ENCODE measurements at regions not wholly inside any gene's neighbourhood (a gene's known extent, or its start where the extent isn't known, plus 50 kb on each side); places are given as distances from the start of the nearest gene placed in this dataset.
A peak's percentile ranks its signal among the peaks of the same experiment; 100 is the strongest.
"Not testable (repeated sequence)": the region's sequence is repeated elsewhere in the genome, so short reads cannot be mapped to it uniquely, and the experiment has no call there.

DNA sequence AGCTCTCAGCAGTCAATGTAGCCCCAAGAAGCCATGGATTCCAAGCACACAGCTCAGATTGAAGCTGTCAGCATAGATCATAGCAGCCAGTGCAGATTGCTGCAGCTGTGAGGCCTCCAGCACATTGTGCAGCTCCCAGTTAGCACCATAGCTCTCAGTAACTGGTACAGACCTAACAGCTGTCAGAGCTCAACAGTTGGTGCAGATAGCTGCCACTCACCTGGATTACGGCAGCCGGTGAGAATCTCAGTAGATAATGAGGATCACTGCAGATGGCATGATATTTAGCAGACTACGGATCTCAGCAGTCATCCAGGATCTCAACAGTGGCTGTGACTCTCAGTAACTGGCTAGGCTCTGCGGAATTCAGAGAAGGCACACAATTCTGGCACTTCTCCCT lies 500.4 kb downstream of the TUSC1 start:
- ATAC-seq = no peak
- no peak for DNase-seq

GRCh38 chr9:25129537-25129936 lies 548.7 kb downstream of the TUSC1 start:
- Mint-ChIP-seq H3K4me3 (no peak overlapping the region), H3K27ac (no peak overlapping the region)

More for the DNA sequence above, 500.4 kb downstream of the TUSC1 start:
- no peak overlapping the region for H3K4me3 Mint-ChIP-seq
- H3K27ac Mint-ChIP-seq = no peak overlapping the region
- no peaks in the 10 kb centered on the region for H3K36me3 Mint-ChIP-seq (ENCODE audit: low read depth)
- H3K4me1 Mint-ChIP-seq = no peaks in the 10 kb centered on the region
- H3K27me3 Mint-ChIP-seq = no peaks in the 10 kb centered on the region
- peaks cover 33% of the 10 kb centered on the region for H3K9me3 Mint-ChIP-seq

DNA sequence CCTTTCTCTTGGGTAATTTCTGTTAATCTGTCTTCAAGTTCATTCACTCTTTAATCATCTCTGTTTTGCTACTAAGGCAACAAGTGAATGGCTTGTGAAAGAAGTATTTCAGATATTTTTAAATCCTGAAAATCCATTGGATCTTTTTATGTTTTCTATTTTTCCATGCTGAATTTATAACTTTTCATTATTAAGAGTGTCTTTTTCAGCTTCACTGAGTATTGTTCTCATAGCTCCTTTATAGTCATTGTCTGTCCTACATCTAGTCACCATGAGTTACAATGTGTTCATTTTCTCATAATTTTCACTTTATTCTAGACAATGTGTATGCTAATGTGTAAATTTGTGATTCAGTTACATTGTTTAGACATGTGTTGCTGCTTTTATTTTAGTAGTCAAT lies 556.4 kb downstream of the TUSC1 start:
- Mint-ChIP-seq H3K36me3 (ENCODE audit: low read depth) (no peaks in the 10 kb centered on the region), H3K9me3 (peaks cover 14% of the 10 kb centered on the region), H3K27ac (no peak overlapping the region), H3K4me3 (no peak overlapping the region), H3K27me3 (no peaks in the 10 kb centered on the region), H3K4me1 (no peaks in the 10 kb centered on the region)
- ATAC-seq (no peak), DNase-seq (no peak)

More at GRCh38 chr9:25129537-25129936, 548.7 kb downstream of the TUSC1 start:
- Mint-ChIP-seq H3K27me3 (no peaks in the 10 kb centered on the region), H3K36me3 (ENCODE audit: low read depth) (no peaks in the 10 kb centered on the region), H3K4me1 (no peaks in the 10 kb centered on the region), H3K9me3 (peaks cover 11% of the 10 kb centered on the region)
- ATAC-seq = no peak
- no peak for DNase-seq

DNA sequence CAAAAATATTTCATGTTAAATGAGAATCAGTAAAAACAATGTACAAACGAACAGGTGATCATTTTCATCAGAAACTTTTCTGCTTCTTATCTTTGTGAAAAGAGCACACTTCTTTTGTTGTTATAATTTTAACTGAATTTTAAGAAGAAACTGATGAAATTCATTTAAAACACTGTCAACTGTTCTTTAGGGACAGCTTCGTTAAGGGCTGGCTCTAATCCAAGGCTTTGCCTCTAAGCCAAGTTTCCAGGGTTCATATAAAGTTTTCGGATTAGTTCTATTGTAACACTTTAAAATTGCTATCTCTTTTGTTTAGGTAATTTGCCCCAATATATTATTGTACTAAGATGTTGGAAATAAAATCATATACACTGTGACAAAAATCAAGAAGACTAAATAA lies 559.2 kb downstream of the TUSC1 start:
- Mint-ChIP-seq H3K27me3 (no peaks in the 10 kb centered on the region), H3K4me1 (no peaks in the 10 kb centered on the region), H3K36me3 (ENCODE audit: low read depth) (no peaks in the 10 kb centered on the region), H3K4me3 (no peak overlapping the region), H3K27ac (no peak overlapping the region), H3K9me3 (peaks cover 21% of the 10 kb centered on the region)
- DNase-seq = no peak
- no peak for ATAC-seq

DNA sequence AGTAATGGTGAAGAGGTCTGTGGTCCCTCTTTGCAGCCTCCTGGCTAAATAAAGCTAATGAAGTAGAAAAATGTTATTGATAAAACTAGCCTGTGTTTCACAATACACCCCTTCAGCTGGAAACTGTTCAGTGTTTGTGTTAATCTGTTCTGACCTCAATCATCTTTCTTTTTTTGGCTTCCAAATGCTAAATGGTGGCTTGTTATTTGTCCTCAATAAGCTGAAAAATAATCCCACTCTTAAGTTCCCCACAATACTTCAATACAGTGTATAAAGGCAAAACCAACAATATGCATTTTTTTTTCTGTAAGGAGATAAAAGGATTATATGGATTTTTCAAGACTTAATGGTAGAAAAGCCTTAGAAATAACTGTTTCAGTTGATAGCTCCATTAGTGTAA lies 560.5 kb downstream of the TUSC1 start:
- H3K36me3 Mint-ChIP-seq (ENCODE audit: low read depth) = no peaks in the 10 kb centered on the region
- H3K4me3 Mint-ChIP-seq = no peak overlapping the region
- H3K27ac Mint-ChIP-seq = no peak overlapping the region
- H3K4me1 Mint-ChIP-seq = no peaks in the 10 kb centered on the region
- no peak for DNase-seq
- H3K27me3 Mint-ChIP-seq = no peaks in the 10 kb centered on the region
- ATAC-seq = no peak
- peaks cover 12% of the 10 kb centered on the region for H3K9me3 Mint-ChIP-seq

GRCh38 chr9:25102204-25102603 lies 556.5 kb upstream of the IZUMO3 start:
- not testable (repeated sequence) for H3K9me3 Mint-ChIP-seq; H3K36me3 Mint-ChIP-seq (ENCODE audit: low read depth); H3K27me3 Mint-ChIP-seq; ATAC-seq; DNase-seq; H3K4me1 Mint-ChIP-seq; H3K4me3 Mint-ChIP-seq; H3K27ac Mint-ChIP-seq

DNA sequence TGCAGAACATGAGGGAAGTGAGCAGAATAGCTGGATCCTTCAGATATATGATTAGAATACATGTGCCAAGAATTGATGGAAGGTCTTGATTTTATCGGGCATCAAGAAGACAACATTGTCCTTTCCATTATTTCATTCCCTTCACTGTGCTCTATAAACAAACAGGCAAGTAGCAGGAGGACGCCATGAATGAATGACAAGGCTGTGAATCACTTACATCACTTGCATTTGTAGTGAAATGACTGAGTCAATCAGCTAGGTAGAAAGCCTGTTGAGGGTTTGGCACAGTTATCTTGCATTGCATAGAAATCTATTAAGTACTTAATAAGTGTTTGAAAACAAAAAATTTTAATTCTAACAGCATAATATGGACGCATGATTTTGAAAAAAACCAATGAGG lies 548.8 kb upstream of the IZUMO3 start:
- H3K4me1 Mint-ChIP-seq = no peaks in the 10 kb centered on the region
- H3K36me3 Mint-ChIP-seq (ENCODE audit: low read depth) = no peaks in the 10 kb centered on the region
- peaks cover 18% of the 10 kb centered on the region for H3K9me3 Mint-ChIP-seq
- no peak overlapping the region for H3K27ac Mint-ChIP-seq
- no peak overlapping the region for H3K4me3 Mint-ChIP-seq
- H3K27me3 Mint-ChIP-seq = no peaks in the 10 kb centered on the region
- DNase-seq = no peak
- ATAC-seq = no peak

DNA sequence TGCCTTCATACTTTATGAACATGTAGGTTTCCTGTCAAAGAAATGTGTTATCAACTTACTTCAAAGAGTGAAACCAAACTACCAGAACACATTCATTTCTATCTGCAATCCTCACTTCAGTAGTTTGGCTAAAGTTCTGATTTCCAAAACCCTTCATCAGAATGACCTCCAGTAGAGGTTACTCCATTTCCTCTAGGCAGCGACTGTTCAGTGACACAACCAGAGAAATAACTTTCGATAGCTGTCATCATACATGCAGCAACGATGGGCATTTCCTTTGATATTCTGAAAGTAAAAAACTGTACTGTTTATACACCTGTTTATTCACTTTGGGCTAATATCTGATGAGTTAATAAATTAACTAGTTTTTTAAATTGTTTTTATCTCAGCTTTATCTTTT lies 532.5 kb upstream of the IZUMO3 start:
- DNase-seq (no peak), ATAC-seq (no peak)
- H3K9me3 Mint-ChIP-seq = peaks cover 18% of the 10 kb centered on the region
- no peaks in the 10 kb centered on the region for H3K36me3 Mint-ChIP-seq (ENCODE audit: low read depth)
- H3K27ac Mint-ChIP-seq = no peak overlapping the region
- H3K27me3 Mint-ChIP-seq = no peaks in the 10 kb centered on the region
- H3K4me3 Mint-ChIP-seq = no peak overlapping the region
- no peaks in the 10 kb centered on the region for H3K4me1 Mint-ChIP-seq

- Mint-ChIP-seq H3K9me3 (peaks cover 17% of the 10 kb centered on the region), H3K27ac (no peak overlapping the region), H3K4me1 (no peaks in the 10 kb centered on the region), H3K4me3 (no peak overlapping the region), H3K36me3 (ENCODE audit: low read depth) (no peaks in the 10 kb centered on the region), H3K27me3 (no peaks in the 10 kb centered on the region)
- ATAC-seq (no peak), DNase-seq (no peak)
These were observed 502.5 kb upstream of the IZUMO3 start for GRCh38 chr9:25048098-25048724.

DNA sequence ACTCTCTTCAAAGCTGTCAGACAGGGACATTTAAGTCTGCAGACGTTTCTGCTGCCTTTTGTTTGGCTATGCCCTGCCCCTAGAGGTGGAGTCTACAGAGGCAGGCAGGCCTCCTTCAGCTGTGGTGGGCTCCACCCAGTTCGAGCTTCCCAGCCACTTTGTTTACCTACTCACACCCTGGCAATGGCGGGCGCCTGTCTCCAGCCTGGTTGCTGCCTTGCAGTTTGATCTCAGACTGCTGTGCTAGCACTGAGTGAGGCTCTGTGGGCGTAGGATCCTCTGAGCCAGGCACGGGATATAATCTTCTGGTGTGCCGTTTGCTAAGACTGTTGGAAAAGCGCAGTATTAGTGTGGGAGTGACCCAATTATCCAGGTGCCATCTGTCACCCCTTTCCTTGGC lies 499.8 kb upstream of the IZUMO3 start:
- ATAC-seq; H3K4me3 Mint-ChIP-seq; H3K4me1 Mint-ChIP-seq; H3K27me3 Mint-ChIP-seq; DNase-seq; H3K27ac Mint-ChIP-seq; H3K36me3 Mint-ChIP-seq (ENCODE audit: low read depth): not testable (repeated sequence)
- peaks cover 11% of the 10 kb centered on the region for H3K9me3 Mint-ChIP-seq

GRCh38 chr9:25029743-25030142 lies 484.0 kb upstream of the IZUMO3 start:
- DNase-seq = no peak
- Mint-ChIP-seq H3K9me3 (peaks cover 4% of the 10 kb centered on the region), H3K27ac (no peak overlapping the region), H3K4me3 (no peak overlapping the region), H3K27me3 (no peaks in the 10 kb centered on the region), H3K36me3 (ENCODE audit: low read depth) (no peaks in the 10 kb centered on the region), H3K4me1 (no peaks in the 10 kb centered on the region)
- ATAC-seq = no peak

GRCh38 chr9:25025686-25026085 lies 480.0 kb upstream of the IZUMO3 start:
- Mint-ChIP-seq H3K4me3 (no peak overlapping the region), H3K36me3 (ENCODE audit: low read depth) (no peaks in the 10 kb centered on the region), H3K4me1 (no peaks in the 10 kb centered on the region), H3K9me3 (peaks cover 32% of the 10 kb centered on the region), H3K27me3 (no peaks in the 10 kb centered on the region), H3K27ac (no peak overlapping the region)
- ATAC-seq (no peak), DNase-seq (no peak)

- Mint-ChIP-seq H3K4me1 (no peaks in the 10 kb centered on the region), H3K27ac (no peak overlapping the region), H3K4me3 (no peak overlapping the region), H3K9me3 (peaks cover 34% of the 10 kb centered on the region), H3K36me3 (ENCODE audit: low read depth) (no peaks in the 10 kb centered on the region), H3K27me3 (no peaks in the 10 kb centered on the region)
- DNase-seq (no peak), ATAC-seq (no peak)
These were observed 479.5 kb upstream of the IZUMO3 start for GRCh38 chr9:25025156-25025555.

DNA sequence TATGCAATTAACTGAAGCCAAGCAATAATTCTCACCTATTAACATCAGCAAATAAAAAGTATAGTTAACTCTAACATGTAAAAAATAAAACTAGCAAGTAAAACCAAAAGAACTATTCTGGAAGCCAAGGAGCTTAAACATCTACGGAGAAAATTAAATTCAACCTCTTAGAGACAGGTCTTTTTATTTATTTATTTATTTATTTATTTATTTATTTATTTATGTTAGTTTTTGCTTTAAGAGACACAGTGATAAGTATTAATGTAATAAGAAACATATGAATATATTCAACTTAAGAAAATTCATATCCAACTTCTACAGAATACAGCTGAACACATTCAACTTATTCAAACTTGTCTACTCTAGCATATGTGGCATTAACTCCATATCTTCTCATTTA lies 472.1 kb upstream of the IZUMO3 start:
- Mint-ChIP-seq H3K27me3 (no peaks in the 10 kb centered on the region), H3K4me1 (no peaks in the 10 kb centered on the region), H3K27ac (no peak overlapping the region), H3K4me3 (no peak overlapping the region), H3K36me3 (ENCODE audit: low read depth) (no peaks in the 10 kb centered on the region), H3K9me3 (peaks cover 25% of the 10 kb centered on the region)
- DNase-seq = no peak
- ATAC-seq = no peak

- H3K36me3 Mint-ChIP-seq (ENCODE audit: low read depth) = no peaks in the 10 kb centered on the region
- H3K4me3 Mint-ChIP-seq = no peak overlapping the region
- H3K4me1 Mint-ChIP-seq = no peaks in the 10 kb centered on the region
- DNase-seq (no peak), ATAC-seq (no peak)
- H3K9me3 Mint-ChIP-seq = peaks cover 12% of the 10 kb centered on the region
- H3K27me3 Mint-ChIP-seq = no peaks in the 10 kb centered on the region
- H3K27ac Mint-ChIP-seq = no peak overlapping the region
These were observed 464.4 kb upstream of the IZUMO3 start for GRCh38 chr9:25010027-25010662.

DNA sequence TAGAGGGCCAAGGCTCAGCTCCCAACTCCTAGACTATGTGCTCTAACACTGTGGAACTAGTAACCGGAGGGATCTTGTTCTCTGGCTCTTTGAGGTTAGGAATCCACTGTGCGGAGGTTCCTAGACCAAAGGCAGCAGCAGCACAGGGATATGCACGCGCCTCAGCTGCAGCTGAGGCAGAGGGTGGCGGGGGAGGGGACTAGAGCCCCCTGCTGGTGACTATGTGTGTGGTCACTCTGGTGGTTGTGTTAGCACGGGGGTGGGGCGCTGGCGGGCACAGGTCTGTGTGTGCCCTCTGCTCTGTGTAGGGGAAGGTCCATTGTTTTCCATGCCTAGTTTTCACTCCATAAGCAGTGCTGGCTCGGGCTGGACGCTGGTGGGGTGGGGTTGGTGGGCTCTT lies 458.0 kb upstream of the IZUMO3 start:
- no peaks in the 10 kb centered on the region for H3K27me3 Mint-ChIP-seq

More for the DNA sequence above, 458.0 kb upstream of the IZUMO3 start:
- H3K27ac Mint-ChIP-seq = no peak overlapping the region
- ATAC-seq (peak; percentile 24), DNase-seq (no peak)
- H3K9me3 Mint-ChIP-seq = peaks cover 21% of the 10 kb centered on the region
- no peak overlapping the region for H3K4me3 Mint-ChIP-seq
- H3K36me3 Mint-ChIP-seq (ENCODE audit: low read depth) = no peaks in the 10 kb centered on the region
- no peaks in the 10 kb centered on the region for H3K4me1 Mint-ChIP-seq
